ENCODE measurements at regions not wholly inside any gene's neighbourhood (a gene's known extent, or its start where the extent isn't known, plus 50 kb on each side); places are given as distances from the start of the nearest gene placed in this dataset.
"Not testable (repeated sequence)": the region's sequence is repeated elsewhere in the genome, so short reads cannot be mapped to it uniquely, and the experiment has no call there.

DNA sequence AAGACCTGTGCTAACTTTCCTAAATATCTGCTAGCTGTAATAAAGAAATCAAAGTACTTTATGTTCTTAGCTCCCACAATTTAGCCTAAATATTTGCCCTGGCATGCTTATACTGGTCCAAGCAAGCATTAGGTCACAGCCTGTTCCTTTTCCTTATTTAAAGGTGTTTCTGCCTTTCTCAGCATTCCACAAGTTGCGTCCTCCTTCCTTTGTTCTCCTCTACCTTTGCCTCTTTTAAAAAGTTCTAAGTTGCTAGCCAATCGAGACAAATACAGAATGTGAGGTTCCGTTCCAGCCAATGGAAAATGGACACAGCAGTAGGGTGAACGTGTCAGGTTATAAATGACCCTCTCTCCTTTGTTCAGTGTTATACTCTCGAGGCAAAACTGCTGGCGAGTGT lies 99.9 kb downstream of the KDR start:
- TF ChIP-seq, protein P1, sequence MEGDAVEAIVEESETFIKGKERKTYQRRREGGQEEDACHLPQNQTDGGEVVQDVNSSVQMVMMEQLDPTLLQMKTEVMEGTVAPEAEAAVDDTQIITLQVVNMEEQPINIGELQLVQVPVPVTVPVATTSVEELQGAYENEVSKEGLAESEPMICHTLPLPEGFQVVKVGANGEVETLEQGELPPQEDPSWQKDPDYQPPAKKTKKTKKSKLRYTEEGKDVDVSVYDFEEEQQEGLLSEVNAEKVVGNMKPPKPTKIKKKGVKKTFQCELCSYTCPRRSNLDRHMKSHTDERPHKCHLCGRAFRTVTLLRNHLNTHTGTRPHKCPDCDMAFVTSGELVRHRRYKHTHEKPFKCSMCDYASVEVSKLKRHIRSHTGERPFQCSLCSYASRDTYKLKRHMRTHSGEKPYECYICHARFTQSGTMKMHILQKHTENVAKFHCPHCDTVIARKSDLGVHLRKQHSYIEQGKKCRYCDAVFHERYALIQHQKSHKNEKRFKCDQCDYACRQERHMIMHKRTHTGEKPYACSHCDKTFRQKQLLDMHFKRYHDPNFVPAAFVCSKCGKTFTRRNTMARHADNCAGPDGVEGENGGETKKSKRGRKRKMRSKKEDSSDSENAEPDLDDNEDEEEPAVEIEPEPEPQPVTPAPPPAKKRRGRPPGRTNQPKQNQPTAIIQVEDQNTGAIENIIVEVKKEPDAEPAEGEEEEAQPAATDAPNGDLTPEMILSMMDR (IDR thresholded peaks at IDR 0.05), result not testable (repeated sequence)
- not testable (repeated sequence) for TF ChIP-seq POLR2A (IDR thresholded peaks at IDR 0.05)

Measured in uterus (tissue), 2 donors.